ENCODE measurements at regions not wholly inside any gene's neighbourhood (a gene's known extent, or its start where the extent isn't known, plus 50 kb on each side); places are given as distances from the start of the nearest gene placed in this dataset.

DNA sequence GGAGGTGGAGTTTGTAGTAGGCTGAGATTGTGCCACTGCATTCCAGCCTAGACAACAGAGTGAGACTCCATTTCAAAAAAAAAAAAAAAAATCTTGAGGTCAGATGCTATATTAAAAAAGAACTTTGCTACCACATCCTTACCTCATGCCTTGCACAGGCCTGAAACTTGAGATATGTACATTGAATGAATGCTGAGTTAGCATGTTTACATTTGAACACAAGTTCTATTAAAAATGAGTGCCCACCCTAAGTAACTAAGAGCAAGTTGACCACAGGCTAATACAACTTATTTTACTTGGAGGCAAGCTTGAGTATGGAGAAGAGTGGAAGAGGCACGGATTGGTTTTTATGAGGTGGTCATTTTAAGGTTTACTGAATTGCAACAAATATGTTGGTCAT, 276.6 kb upstream of the GATB start:
- no peak overlapping the region for H3K4me3 Mint-ChIP-seq
- peaks cover 4% of the 10 kb centered on the region for H3K9me3 Mint-ChIP-seq
- peaks cover 5% of the 10 kb centered on the region for H3K36me3 Mint-ChIP-seq (ENCODE audit: low read depth)
- H3K27ac Mint-ChIP-seq = no peak overlapping the region
- H3K4me1 Mint-ChIP-seq (ENCODE audit: low read depth) = peaks cover 4% of the 10 kb centered on the region
- H3K27me3 Mint-ChIP-seq (ENCODE audit: low read depth) = no peaks in the 10 kb centered on the region

DNA sequence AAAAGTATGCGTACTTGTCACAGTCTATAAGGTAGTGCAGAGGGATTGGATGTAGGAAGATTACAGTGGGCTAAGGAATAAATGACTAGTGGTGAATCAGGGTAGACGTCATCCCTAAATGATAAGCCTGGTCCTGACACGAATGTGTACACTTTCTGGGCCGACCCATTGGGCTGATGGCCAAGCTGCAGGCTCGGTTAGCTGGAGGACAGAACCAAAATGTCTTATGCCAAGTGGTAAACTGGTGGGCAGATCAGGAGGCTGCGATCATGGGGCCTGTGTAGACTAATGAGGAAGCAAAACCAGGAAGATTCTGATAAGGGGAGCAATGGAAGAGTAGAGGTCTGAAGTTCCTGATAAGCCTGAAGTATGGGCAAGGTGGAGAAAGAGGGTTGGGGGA, 272.8 kb upstream of the GATB start:
- H3K27ac Mint-ChIP-seq = no peak overlapping the region
- H3K27me3 Mint-ChIP-seq (ENCODE audit: low read depth) = no peaks in the 10 kb centered on the region
- peaks cover 4% of the 10 kb centered on the region for H3K9me3 Mint-ChIP-seq
- no peak overlapping the region for H3K4me3 Mint-ChIP-seq
- H3K36me3 Mint-ChIP-seq (ENCODE audit: low read depth) = peaks cover 8% of the 10 kb centered on the region
- H3K4me1 Mint-ChIP-seq (ENCODE audit: low read depth) = peaks cover 4% of the 10 kb centered on the region

DNA sequence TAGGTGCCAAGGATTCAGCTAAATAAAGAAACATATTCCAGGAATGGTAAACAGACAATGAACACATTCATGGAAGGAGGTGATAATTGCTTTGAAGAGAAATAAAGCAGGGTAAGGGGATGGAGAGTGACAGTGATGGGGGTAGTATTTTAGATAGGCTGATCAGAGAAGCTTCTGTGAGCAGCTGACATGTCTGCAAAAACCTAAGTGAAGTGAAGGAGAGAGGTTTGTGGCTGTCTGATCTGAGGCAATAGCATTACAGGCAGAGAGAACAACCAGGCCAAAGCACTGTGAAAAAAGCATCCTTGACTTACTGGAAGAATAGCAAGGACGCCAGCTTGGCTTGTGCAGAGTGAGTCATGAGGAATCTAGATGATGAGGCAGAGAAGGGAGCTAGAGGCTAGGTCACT, 271.9 kb upstream of the GATB start:
- no peaks in the 10 kb centered on the region for H3K27me3 Mint-ChIP-seq (ENCODE audit: low read depth)
- H3K36me3 Mint-ChIP-seq (ENCODE audit: low read depth) = peaks cover 12% of the 10 kb centered on the region
- peaks cover 4% of the 10 kb centered on the region for H3K4me1 Mint-ChIP-seq (ENCODE audit: low read depth)
- no peak overlapping the region for H3K4me3 Mint-ChIP-seq
- H3K9me3 Mint-ChIP-seq = peaks cover 9% of the 10 kb centered on the region
- H3K27ac Mint-ChIP-seq = no peak overlapping the region

DNA sequence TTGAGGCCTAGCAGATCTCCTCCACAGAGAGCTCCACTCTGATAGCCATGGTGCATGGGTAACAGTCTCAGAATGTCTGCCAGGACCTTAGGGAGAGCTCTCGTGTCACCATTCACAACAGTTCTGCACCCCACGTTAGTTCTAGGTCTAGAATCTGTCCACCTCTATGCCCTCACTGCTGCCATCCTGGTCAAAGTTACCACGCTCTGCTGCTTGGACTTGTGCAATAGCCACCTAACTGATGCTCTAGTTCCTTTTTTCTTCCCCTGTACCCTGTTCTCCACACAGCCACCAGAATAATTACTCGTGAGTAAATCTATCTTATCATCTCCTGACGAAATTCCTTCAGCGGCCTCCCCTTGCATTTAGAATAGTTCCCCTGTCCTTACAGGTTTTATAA, 268.8 kb upstream of the GATB start:
- Mint-ChIP-seq H3K4me1 (ENCODE audit: low read depth) (peaks cover 6% of the 10 kb centered on the region), H3K36me3 (ENCODE audit: low read depth) (peaks cover 9% of the 10 kb centered on the region), H3K27ac (no peak overlapping the region), H3K27me3 (ENCODE audit: low read depth) (peaks cover 3% of the 10 kb centered on the region), H3K4me3 (no peak overlapping the region), H3K9me3 (peaks cover 9% of the 10 kb centered on the region)

DNA sequence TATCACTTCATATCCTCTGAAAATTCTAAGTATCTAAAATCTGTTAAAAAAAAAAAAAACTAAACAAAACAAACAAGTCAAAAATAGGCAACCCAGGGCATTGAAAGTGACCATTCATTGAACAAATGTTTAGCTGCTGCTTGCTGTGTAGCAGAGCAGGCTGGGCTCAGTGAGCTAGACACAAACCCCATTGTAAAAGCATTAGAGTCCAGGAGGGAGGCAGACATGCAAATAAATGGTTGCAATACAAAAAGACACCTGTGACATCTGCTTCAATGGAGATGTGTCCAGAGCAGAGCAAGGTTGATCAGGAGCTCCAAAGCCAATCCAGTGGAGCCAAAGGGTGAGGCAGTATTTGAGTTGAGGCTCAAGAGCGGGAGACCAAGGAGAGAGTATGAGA, 267.3 kb upstream of the GATB start:
- peaks cover 6% of the 10 kb centered on the region for H3K4me1 Mint-ChIP-seq (ENCODE audit: low read depth)
- H3K9me3 Mint-ChIP-seq = peaks cover 9% of the 10 kb centered on the region
- H3K27ac Mint-ChIP-seq = no peak overlapping the region
- no peak overlapping the region for H3K4me3 Mint-ChIP-seq
- peaks cover 9% of the 10 kb centered on the region for H3K36me3 Mint-ChIP-seq (ENCODE audit: low read depth)
- H3K27me3 Mint-ChIP-seq (ENCODE audit: low read depth) = peaks cover 3% of the 10 kb centered on the region

DNA sequence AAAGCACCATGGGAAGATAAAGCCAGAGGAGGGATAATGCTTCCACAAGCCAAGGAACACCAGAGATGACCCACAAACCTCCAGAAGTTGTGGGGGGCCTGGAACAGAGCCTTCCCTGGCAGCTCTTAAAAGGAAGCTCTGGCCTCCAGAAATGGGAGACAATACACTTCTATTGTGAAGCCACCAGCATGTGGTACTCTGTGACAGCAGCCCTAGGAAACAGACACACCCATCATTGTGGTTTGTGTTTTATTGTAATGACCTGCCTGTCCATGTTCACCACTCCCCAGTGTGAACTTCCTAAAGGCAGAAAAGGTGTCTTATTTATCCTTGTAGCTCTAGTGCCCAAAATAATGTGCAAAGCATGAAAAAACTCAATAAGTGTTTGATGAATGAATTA, 264.1 kb upstream of the GATB start:
- peaks cover 6% of the 10 kb centered on the region for H3K4me1 Mint-ChIP-seq (ENCODE audit: low read depth)
- peaks cover 9% of the 10 kb centered on the region for H3K36me3 Mint-ChIP-seq (ENCODE audit: low read depth)
- no peak overlapping the region for H3K27ac Mint-ChIP-seq
- H3K9me3 Mint-ChIP-seq = peaks cover 9% of the 10 kb centered on the region
- H3K4me3 Mint-ChIP-seq = no peak overlapping the region
- H3K27me3 Mint-ChIP-seq (ENCODE audit: low read depth) = peaks cover 3% of the 10 kb centered on the region

- no peak overlapping the region for H3K4me3 Mint-ChIP-seq
- no peak overlapping the region for H3K27ac Mint-ChIP-seq
- H3K4me1 Mint-ChIP-seq (ENCODE audit: low read depth) = peaks cover 6% of the 10 kb centered on the region
- peaks cover 3% of the 10 kb centered on the region for H3K27me3 Mint-ChIP-seq (ENCODE audit: low read depth)
- H3K36me3 Mint-ChIP-seq (ENCODE audit: low read depth) = peaks cover 7% of the 10 kb centered on the region
- H3K9me3 Mint-ChIP-seq = peaks cover 9% of the 10 kb centered on the region
These were observed 262.9 kb upstream of the GATB start for GRCh38 chr4:152023674-152024073.

DNA sequence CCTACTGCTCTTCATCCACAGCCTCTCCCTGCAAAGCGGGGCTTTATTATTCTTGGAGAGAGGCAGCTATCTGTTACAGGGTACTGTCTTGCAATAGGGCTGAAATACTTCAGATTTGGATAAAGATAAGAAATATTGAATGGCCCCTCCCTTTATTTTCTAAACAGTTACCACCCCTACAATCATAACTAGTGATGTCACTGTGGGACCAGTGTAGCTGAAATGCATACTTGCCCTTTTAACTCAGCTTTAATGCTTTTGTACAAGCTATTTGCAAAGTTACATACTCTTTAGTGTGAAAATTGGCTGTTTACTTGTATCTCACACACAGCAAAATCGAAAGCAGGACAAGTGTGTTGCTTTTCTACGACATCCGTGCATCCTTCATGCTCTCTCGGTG, 261.7 kb upstream of the GATB start:
- Mint-ChIP-seq H3K27me3 (ENCODE audit: low read depth) (peaks cover 1% of the 10 kb centered on the region), H3K9me3 (peaks cover 2% of the 10 kb centered on the region), H3K27ac (no peak overlapping the region), H3K36me3 (ENCODE audit: low read depth) (peaks cover under 1% of the 10 kb centered on the region), H3K4me1 (ENCODE audit: low read depth) (peaks cover 6% of the 10 kb centered on the region), H3K4me3 (no peak overlapping the region)

- Mint-ChIP-seq H3K27ac (no peak overlapping the region), H3K27me3 (ENCODE audit: low read depth) (no peaks in the 10 kb centered on the region), H3K36me3 (ENCODE audit: low read depth) (no peaks in the 10 kb centered on the region), H3K4me3 (no peak overlapping the region), H3K9me3 (no peaks in the 10 kb centered on the region), H3K4me1 (ENCODE audit: low read depth) (peaks cover 6% of the 10 kb centered on the region)
These were observed 261.1 kb upstream of the GATB start for GRCh38 chr4:152021788-152022438.

DNA sequence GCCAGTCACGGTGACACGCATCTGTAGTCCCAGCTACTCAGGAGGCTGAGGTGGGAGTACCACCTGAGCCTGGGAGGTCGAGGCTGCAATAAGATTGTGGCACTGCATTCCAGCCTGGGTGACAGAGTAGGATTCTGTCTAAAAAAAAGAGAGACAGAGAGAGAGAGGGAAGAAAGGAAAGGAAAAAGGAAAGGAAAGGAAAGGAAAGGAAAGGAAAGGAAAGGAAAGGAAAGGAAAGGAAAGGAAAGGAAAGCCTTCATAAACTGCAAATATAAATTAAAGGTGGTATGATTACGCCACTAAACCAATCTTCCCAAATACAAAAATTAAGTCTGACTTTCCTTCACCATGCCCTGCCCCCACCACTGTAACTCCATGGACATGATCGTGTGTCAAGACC, 259.3 kb upstream of the GATB start:
- Mint-ChIP-seq H3K4me3 (no peak overlapping the region), H3K36me3 (ENCODE audit: low read depth) (no peaks in the 10 kb centered on the region), H3K4me1 (ENCODE audit: low read depth) (peaks cover 9% of the 10 kb centered on the region), H3K27ac (no peak overlapping the region), H3K9me3 (no peaks in the 10 kb centered on the region), H3K27me3 (ENCODE audit: low read depth) (no peaks in the 10 kb centered on the region)

GRCh38 chr4:152016303-152016620, 255.5 kb upstream of the GATB start:
- H3K27ac Mint-ChIP-seq = no peak overlapping the region

DNA sequence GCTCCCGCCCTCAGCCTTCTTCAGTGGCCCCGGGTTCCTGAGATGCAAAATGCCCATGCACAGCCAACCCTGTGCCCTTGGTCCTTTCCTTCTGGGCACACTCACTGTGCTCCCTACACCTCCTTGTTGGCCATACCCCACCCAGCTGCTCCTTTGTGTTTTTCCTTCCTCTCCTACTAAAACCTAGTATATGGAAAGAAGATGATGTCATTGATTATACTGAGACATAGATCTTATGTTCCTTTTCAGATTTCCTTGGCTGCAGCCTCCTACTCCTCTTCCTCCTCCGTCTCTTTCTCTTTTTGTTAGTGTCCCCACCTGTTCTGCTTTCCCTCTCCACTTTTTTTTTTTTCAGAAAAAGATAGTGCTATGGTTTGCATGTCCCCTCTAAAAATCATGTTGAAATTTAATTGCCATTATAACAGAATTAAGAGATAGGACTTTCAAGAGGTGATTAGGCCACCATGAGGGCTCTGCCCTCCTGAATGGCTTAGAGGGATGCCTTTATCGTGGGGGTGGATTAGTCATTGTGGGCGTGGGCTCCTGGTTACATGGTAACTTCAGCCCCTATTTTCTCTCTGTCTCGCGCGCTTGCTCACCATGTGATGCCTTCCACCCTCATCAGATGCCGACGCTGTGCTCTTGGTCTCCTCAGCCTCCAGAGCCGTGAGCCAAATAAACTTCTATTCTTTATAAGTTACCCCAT, 254.9 kb upstream of the GATB start:
- Mint-ChIP-seq H3K4me3 (no peak overlapping the region), H3K36me3 (ENCODE audit: low read depth) (peaks cover 11% of the 10 kb centered on the region), H3K27ac (no peak overlapping the region), H3K27me3 (ENCODE audit: low read depth) (no peaks in the 10 kb centered on the region), H3K4me1 (ENCODE audit: low read depth) (peaks cover 37% of the 10 kb centered on the region), H3K9me3 (peaks cover 8% of the 10 kb centered on the region)

More at GRCh38 chr4:152016303-152016620, 255.5 kb upstream of the GATB start:
- H3K36me3 Mint-ChIP-seq (ENCODE audit: low read depth) = peaks cover 9% of the 10 kb centered on the region
- H3K9me3 Mint-ChIP-seq = peaks cover 8% of the 10 kb centered on the region
- H3K27me3 Mint-ChIP-seq (ENCODE audit: low read depth) = no peaks in the 10 kb centered on the region
- peaks cover 33% of the 10 kb centered on the region for H3K4me1 Mint-ChIP-seq (ENCODE audit: low read depth)
- no peak overlapping the region for H3K4me3 Mint-ChIP-seq

- peak overlapping the region; percentile 85 for H3K27ac Mint-ChIP-seq
- peaks cover 12% of the 10 kb centered on the region for H3K36me3 Mint-ChIP-seq (ENCODE audit: low read depth)
- peaks cover 46% of the 10 kb centered on the region for H3K4me1 Mint-ChIP-seq (ENCODE audit: low read depth)
- H3K9me3 Mint-ChIP-seq = peaks cover 8% of the 10 kb centered on the region
- no peaks in the 10 kb centered on the region for H3K27me3 Mint-ChIP-seq (ENCODE audit: low read depth)
- peak overlapping the region; percentile 63 for H3K4me3 Mint-ChIP-seq
These were observed 253.5 kb upstream of the GATB start for GRCh38 chr4:152014280-152014679.

- H3K9me3 Mint-ChIP-seq = peaks cover 8% of the 10 kb centered on the region
- no peak overlapping the region for H3K4me3 Mint-ChIP-seq
- H3K36me3 Mint-ChIP-seq (ENCODE audit: low read depth) = peaks cover 12% of the 10 kb centered on the region
- no peaks in the 10 kb centered on the region for H3K27me3 Mint-ChIP-seq (ENCODE audit: low read depth)
- no peak overlapping the region for H3K27ac Mint-ChIP-seq
- H3K4me1 Mint-ChIP-seq (ENCODE audit: low read depth) = peaks cover 46% of the 10 kb centered on the region
These were observed 250.7 kb upstream of the GATB start for GRCh38 chr4:152011469-152011868.

GRCh38 chr4:152010710-152011079, 249.9 kb upstream of the GATB start:
- Mint-ChIP-seq H3K36me3 (ENCODE audit: low read depth) (peaks cover 12% of the 10 kb centered on the region), H3K4me1 (ENCODE audit: low read depth) (peaks cover 41% of the 10 kb centered on the region), H3K9me3 (peaks cover 8% of the 10 kb centered on the region), H3K27me3 (ENCODE audit: low read depth) (no peaks in the 10 kb centered on the region), H3K27ac (peak overlapping the region; percentile 82), H3K4me3 (peak overlapping the region; percentile 65)
